Stromal cell of bone marrow (primary cell): ENCODE measurements at regions not wholly inside any gene's neighbourhood (a gene's known extent, or its start where the extent isn't known, plus 50 kb on each side); places are given as distances from the start of the nearest gene placed in this dataset.
A peak's percentile ranks its signal among the peaks of the same experiment; 100 is the strongest.
"Not testable (repeated sequence)": the region's sequence is repeated elsewhere in the genome, so short reads cannot be mapped to it uniquely, and the experiment has no call there.

Experiments used
- DNase-seq: peaks from one replicate; pipeline ENCODE4 v3.0.0-alpha.2; 2012; ENCODE audit warnings: low read depth

GRCh38 chr2:215535741-215536140 is 99.9 kb upstream of the FN1 start:
- no peak for DNase-seq

GRCh38 chr2:215535125-215535668 is 99.3 kb upstream of the FN1 start:
- no peak for DNase-seq

DNA sequence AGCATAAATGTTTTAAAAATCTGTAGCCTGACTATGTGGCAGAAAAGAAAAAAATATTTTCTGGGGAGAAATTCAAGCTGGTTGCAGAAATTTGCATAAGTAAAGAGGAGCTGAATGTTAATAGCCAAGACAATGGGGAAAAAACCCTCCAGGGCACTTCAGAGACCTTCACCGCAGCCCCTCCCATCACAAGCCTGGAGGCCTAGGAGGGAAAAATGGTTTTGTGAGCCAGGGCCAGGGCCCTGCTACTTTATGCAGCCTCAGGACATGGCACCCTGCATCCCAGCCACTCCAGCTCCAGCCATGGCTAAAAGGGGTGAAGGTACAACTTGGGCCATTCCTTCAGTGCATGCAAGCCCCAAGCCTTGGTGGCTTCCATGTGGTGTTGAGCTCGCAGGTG is 97.8 kb upstream of the FN1 start:
- not testable (repeated sequence) for DNase-seq

DNA sequence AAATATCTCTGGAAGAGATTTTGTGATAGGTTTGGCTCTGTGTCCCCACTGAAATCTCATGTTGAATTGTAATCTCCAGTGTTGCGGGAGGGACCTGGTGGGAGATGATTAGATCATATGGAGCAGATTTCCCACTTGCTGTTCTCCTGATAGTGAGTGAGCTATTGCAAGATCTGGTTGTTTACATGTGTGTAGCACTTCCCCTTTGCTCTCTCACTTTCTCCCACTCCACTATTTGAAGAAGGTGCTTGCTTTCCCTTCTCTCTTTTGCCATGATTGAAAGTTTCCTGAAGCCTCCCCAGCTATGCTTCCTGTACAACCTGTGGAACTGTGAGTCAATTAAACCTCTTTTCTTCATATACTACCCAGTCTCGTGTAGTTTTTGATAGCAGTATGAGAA is 97.0 kb upstream of the FN1 start:
- no peak for DNase-seq

GRCh38 chr2:215531284-215531683 is 95.4 kb upstream of the FN1 start:
- DNase-seq: peak; percentile 74

- no peak for DNase-seq
Measured at GRCh38 chr2:215530191-215530968, 94.5 kb upstream of the FN1 start.

DNA sequence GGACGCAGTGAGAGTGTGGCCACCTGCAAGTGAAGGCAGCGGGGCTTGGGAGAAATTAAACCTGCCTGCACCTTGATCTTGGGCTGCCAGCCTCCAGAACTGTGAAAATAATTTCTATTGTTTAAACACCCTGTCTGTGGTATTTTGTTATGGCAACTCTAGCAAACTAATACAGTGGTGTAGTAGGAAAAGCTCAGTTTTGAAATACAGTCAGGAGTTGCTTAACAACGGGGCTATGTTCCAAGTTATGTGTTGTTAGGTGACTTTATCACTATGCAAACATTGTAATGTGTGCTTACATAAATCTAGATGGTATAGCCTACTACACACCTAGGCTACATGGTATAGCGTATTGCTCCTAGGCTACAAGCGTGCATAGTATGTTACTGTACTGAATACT is 93.4 kb upstream of the FN1 start:
- peak; percentile 61 for DNase-seq

- DNase-seq: peak; percentile 95
Measured at GRCh38 chr2:215528555-215528954, 92.7 kb upstream of the FN1 start.

GRCh38 chr2:215527736-215528135 is 91.9 kb upstream of the FN1 start:
- DNase-seq: peak; percentile 54

DNA sequence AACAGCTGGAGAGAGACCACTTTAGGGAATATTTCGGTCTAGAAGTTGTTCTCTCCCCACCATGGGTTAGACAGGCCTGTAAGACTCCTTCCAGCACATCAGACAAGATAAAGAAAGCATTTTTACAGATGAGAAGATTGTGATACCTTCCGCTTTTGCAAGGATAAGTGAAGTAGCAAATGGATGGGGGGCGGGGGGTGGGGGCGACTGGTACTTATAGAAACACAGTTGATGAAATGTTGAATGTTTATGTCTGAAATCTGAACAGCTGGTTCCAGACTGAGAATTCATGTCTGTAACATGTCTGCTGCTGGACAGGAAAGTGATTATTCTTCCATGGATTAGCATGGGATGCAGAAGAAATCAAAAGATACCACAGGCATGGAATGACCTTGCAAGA is 90.5 kb upstream of the FN1 start:
- no peak for DNase-seq

DNA sequence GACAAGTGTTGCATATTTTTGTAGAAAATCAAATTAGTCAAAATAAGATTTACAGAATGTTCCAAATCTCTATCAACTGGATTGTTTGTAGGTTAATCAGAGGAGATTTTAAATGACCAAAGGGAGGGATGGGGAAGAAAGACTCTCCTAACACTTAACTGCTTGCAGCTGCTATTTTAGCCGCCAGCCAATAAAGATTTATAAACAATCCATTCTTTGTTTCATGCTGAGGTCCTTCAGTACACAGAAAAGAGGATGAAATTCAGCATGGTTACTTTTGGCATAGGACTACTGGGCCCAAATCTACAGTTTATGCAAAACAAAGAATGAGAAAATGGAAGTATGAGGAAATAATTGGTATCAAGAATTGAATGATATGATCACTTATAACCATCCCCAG is 86.4 kb upstream of the FN1 start:
- DNase-seq: no peak

- no peak for DNase-seq
Measured at GRCh38 chr2:215521031-215521430, 85.2 kb upstream of the FN1 start.

- no peak for DNase-seq
Measured at GRCh38 chr2:215517391-215517790, 81.5 kb upstream of the FN1 start.

DNA sequence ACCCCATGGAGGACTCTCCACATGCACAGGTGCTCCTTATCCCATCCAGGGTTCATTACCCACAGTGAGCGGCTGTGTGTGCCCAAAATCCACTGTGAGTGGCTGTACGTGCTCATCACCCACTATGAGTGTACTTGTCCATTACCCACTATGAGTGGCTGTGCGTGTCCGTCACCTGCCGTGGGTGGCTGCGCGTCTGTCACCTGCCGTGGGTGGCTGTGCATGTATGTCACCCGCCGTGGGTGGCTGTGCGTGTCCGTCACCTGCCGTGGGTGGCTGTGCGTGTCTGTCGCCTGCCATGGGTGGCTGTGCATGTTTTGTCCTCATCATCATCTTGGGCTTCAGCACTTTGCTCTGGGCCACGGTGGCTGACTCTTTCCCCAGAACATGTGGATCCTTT is 78.6 kb upstream of the FN1 start:
- DNase-seq: no peak

GRCh38 chr2:215511454-215512346 is 75.8 kb upstream of the FN1 start:
- no peak for DNase-seq

DNA sequence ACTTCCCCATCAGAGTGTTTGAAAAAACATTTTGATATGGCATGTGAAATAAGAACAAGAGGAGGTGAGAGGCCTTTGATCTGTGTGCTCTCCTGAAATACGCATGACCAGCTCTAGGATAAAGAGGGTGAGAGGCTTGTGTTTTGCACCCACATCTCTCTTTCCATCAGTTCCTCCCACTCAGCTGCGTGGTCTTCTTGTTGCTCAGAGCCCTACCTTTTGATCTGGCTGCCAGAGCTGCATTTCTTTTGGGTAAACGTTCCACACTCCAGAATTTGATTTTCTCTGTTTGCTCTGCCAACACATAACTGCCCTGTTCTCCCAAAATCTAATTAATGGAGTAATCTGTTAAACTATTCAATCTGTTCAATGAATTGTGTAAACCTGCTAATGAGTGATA is 72.0 kb upstream of the FN1 start:
- DNase-seq: no peak

DNA sequence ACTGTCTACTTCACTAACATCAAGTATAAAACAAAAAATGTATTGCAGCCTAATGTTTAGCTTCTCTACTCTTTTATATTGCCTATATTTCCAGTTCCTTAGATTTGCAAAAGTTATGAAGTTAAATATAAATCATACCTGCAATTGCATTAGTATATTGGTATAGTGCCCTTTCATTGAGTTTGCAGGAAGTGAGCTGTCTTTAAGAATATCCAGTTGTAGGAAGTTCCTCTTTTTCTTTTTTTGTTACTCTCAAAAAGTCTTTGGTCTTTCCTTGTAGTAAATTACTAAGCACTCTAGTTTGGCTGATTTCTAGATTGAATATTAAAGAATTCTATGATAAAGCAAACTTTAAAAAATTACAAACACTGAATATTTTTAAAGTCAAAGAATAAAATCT is 71.3 kb upstream of the FN1 start:
- DNase-seq: no peak

- no peak for DNase-seq
Measured at GRCh38 chr2:215506604-215506990, 70.7 kb upstream of the FN1 start.

GRCh38 chr2:215505044-215505786 is 69.3 kb upstream of the FN1 start:
- DNase-seq: peak; percentile 40

DNA sequence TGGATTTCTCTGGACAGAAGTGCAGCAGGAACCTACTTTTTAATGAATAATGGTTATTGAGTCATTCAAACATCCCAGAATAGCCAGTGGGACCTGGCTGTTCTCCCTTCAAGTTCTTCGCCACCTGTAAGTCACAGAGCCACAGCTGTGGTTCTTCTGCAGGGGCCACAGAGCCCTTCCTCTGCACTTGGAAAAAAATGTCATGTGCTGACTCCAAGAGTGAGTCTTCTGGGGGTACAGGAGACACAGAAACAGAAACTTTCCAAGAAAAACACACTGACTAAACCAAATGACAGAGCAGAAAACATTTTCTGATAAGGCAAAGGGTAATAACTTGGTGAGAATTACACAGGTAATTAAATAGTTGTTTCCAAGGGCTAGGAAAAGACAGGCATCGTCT is 68.7 kb upstream of the FN1 start:
- DNase-seq: no peak

DNA sequence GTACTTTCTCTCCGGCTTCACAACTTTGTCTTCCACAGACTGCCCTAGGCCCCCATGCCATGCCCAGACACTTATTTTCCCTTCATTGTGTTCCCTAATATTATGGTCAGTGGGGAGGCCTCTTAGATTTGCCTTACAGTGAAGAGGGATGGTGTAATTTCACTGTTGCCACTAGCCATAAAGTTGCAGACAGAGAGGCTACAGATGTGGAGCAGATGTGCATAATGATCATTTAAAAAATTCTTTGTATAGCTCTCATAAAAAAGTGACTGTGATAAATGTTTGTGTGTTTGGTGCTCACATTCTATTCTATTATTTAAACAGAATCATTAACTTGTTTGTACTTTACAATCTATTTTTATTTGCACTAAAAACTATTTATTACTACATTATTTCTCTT is 67.5 kb upstream of the FN1 start:
- no peak for DNase-seq

GRCh38 chr2:215500466-215500865 is 64.6 kb upstream of the FN1 start:
- DNase-seq: no peak
